ENCODE measurements at regions not wholly inside any gene's neighbourhood (a gene's known extent, or its start where the extent isn't known, plus 50 kb on each side); places are given as distances from the start of the nearest gene placed in this dataset.
"Not testable (repeated sequence)": the region's sequence is repeated elsewhere in the genome, so short reads cannot be mapped to it uniquely, and the experiment has no call there.

DNA sequence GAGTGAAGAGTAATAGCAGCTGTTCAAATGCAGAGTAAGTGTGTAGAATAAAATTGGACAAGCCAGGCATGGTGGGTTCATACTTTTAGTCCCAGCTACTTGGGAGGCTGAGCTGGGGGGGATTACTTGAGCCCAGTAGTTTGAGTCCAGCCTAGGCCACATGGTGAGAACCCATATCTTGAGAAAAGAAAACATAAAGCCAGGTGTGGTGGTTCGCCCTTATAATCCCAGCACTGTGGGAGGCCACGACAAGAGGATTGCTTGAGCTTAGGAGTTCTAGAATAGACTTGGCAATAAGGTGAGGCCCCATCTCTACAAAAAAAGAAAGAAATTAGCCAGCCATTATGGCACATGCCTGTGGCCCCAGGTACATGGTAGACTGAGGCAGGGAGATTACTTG, 1241.1 kb downstream of the UQCRFS1 start:
- DNase-seq (ENCODE audit: low read depth) = no peak

DNA sequence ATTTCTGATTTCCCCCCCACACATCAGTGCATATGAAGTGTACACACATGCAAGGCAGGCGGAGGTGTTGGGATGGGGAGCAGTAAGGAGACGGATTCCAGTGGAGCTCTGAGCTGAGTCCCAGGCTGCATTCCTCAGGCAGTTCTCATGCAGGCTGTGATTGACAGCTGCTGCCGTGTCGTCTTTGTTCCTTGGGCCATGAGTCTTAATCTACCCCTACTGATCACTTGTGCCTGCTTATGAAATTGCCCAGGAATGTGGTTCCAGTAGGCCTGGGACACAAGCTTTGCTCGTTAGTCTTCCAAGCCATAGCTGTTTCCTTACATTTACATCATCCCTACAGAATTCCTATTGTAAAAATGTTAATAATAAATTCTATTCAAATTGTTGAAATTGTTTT, 1241.9 kb downstream of the UQCRFS1 start:
- DNase-seq (ENCODE audit: low read depth) = no peak

DNA sequence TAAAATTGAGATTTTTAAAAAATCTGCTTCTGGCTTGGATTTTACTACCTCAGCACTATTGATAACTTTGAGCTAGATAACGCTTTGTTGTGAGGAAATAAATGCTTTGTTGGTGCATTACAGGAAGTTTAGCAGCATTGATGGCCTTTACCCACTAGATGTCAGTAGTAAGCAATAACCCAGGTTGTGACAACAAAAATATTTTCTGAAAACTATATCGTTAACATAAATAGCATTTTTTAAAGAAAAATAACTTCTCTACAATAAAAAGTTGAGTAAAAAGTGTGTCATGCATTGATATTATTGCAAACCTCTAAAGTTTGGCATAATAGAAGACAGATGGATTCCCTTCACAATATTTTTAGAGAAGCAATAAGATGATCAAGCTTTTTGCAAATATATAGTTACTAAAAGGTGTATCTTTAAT, 1246.5 kb downstream of the UQCRFS1 start:
- DNase-seq (ENCODE audit: low read depth) = no peak

DNA sequence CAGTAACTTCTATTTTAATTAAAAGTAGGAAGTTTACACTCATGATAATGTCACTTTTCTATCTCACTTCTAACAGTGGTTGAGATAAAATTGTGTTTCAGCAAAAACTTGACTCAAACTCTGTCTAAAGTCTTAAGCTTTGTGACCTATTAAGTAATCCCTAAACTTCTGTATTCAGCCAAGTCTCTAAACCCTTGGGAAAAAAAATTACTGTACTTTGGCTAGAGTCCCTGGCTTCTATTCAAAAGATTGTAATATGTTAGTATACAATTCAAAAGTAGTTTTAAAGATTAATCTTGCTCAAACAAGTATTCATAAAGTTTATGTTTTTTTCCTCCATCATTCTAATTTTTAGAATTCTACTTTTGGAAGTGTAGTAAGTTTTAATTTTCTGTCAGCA, 1248.8 kb downstream of the UQCRFS1 start:
- no peak for DNase-seq (ENCODE audit: low read depth)

DNA sequence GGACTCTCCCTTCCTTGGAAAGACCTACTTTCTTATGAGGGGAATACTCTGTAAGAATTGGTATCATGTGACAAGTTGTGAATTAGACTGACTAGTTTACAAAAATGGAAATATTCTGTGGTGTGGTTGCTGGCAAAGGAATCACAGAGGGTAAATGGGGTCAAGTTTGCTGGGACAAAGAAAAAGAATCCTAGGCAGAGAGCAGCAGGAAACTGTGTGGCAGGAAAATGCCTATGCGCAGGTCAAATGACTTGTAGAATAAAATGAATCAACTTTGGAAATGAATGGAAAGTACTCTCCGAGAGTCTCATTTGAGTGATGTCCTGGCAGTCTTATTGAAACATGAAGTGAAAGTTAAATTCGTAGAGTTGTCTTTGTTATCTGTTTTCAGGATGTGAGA, 1250.7 kb downstream of the UQCRFS1 start:
- no peak for DNase-seq (ENCODE audit: low read depth)

DNA sequence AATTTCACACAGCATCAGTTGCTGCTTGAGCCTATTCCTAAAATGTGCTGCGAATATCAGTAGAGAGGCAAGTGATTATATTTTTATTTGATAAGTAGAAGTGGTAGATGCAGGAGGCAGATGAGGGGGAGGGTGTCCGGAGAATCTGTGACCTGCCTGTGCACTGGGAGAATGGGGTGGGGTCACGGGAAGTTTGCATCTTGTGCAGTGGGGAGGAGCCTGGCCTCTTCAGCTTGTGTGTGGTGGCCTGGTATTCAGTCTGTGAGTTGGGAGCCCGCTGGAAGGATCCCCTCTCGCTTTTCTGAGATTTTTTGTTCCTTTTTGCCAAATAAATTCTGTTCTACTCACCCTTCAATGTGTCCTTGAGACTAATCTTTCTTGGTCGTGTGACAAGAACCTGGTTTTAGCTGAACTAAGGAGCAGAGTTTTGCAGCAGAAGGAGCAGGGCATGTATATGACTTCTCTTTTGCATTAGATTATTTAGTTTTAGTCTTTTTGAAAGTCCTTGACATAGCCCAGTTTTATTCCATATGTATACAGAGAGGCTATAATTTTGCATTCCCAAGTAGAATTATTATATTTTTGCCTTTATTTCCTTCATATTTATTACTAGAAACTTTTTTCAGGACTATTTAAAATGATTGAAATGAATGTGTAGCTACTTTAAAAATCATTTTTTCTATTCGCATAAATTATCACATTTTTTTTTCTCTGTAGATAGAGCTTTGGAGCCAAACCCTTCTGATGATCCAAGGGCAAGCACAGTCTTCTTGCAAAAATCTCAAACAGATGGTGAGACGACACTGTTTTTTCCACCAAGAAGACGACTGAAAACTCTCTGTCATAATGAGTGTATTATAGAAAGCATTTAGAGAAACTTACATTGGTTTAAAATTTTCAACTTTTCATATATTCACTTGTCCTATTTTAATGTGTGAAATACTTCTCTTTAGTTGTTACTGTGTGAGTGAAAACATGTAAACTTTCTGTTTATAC, 1257.2 kb downstream of the UQCRFS1 start:
- DNase-seq (ENCODE audit: low read depth) = no peak

DNA sequence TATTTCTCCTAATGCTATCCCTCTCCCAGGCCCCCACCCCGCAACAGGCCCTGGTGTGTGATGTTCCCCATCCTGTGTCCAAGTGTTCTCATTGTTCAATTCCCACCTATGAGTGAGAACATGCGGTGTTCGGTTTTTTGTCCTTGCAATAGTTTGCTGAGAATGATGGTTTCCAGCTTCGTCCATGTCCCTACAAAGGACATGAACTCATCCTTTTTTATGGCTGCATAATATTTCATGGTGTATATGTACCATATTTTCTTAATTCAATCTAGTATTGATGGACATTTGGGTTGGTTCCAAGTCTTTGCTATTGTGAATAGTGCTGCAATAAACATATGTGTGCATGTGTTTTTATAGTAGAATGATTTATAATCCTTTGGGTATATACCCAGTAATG, 1270.3 kb downstream of the UQCRFS1 start:
- not testable (repeated sequence) for DNase-seq (ENCODE audit: low read depth)

DNA sequence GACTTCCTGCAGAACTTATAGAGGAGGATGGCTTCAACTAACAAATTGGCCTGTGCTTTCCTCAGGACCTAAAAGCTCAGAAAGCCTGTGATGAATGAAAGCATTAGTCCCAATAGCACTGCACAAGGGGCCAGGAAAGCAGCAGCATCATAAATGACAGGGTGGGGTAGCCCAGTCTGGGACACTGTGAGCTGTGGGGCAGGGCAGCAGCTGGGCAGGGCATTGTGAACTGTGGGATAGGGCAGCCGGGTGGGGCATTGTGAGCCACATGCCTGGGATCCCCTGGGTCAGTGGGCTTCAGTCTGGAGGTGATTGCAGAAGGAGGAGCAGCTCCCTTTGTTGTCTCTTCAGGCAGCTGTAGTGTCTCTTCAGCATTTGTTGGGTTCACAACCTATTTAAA, 1276.8 kb downstream of the UQCRFS1 start:
- DNase-seq (ENCODE audit: low read depth) = no peak

DNA sequence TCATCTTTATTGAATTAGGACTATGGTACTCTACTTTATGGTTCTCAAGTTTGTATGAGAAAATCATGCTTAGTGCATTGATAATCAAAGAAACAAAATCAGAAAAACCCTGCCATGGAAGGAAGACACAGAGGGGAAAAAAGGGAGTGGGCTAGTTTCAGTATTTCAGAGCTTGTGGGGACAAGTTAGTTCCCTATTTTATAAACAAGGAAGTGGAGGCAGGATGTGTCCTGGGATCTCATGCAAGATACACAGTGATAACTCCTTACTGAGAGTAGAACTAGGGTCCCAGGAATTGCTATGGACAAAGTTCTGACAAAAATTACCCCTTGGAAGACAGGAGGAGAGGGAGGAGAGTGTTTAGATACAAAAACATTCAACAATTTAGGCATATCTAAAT, 1277.3 kb downstream of the UQCRFS1 start:
- no peak for DNase-seq (ENCODE audit: low read depth)

DNA sequence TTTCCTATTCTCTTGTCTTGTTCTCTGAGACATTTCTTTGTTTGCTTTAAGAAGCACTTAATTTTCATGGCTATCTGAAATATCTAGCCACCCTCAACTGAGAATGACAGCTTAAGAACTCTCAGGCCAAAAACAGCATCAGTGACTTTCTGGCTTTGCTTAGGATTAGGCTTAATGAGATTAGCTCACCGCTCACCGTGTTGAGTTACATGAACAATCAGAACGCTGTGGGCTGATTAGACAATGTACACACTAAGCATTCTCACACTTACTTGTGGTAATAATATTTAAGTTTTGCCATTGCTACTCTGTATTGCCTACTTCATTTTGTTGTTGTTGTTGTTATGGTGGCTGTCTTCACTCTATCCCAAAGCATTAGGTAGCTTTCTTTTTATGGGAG, 1283.6 kb downstream of the UQCRFS1 start:
- no peak for DNase-seq (ENCODE audit: low read depth)

DNA sequence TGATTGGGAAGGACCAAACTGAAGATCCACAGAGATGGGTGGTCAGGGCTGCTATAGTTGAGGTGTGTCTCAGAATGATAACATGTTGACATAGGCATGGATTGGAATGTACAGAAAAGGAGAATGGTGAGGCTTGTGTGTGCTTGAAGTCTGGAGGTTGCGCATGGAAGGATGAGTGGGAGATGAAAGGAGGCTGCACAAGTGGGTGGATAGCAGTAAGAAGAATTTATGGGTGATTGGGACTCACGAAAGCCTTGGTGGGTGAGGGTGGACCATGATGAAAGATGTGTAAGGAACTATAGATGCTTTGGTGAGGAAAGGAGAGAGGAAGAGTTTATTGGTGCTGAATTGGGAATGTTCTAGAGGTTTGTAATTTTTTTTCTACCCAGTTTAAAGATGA, 1287.7 kb downstream of the UQCRFS1 start:
- DNase-seq (ENCODE audit: low read depth) = no peak

DNA sequence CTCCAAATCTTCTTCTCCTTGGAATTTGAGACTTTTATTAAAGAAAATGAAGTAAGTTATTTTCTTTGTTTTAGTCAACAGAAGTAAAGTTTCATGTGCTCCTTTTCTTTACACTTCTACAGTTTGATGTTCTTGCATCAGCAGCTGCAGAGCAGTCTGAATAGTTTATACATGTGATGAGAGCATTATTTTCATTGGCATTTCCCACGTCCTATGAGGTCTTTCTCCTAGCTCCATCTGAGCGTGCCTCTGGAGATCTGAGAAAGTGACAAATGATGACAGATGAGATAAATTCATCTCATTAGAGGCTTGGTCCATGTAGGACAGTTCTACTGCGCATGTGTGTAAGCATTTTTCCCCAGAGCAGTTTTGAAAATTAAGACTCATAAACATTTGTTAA, 1290.0 kb downstream of the UQCRFS1 start:
- DNase-seq (ENCODE audit: low read depth) = no peak

DNA sequence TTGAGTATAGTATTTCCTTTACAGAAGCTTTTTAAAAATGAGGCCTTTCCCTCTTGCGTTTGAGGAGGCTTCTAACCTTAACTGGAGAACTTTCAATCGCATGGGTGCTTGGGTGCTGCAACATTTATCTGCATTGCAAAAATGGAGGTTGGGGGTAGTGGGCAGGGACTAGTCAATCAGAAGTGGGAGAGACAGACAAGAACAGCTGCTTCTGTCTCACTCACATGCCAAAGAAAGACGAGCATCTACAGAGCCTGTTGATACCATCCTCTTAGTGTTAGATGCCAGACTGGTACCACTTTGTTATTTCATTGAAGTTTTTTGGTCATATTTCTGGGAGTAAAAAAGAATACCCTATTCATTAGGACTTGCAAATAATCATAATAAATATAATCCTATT, 1292.2 kb downstream of the UQCRFS1 start:
- no peak for DNase-seq (ENCODE audit: low read depth)

DNA sequence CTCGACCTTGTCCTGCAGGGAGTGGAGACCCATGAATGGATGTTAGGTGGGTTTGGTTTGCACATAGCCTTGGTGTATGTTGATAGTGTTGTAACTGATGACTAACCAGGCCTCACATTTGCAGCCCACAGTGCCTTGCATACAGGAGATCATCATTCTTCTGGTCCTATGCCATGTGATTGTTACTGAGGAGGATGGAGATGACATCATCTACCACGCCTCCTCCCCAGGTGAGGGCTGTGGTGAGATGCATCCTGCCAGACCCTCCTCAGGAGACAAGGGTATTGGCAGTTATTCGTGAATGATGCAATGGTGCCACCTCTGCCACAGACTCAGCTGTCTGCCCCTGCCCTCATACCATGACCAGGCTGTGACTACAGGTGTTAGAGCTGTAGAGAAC, 1294.1 kb downstream of the UQCRFS1 start:
- DNase-seq (ENCODE audit: low read depth) = no peak

DNA sequence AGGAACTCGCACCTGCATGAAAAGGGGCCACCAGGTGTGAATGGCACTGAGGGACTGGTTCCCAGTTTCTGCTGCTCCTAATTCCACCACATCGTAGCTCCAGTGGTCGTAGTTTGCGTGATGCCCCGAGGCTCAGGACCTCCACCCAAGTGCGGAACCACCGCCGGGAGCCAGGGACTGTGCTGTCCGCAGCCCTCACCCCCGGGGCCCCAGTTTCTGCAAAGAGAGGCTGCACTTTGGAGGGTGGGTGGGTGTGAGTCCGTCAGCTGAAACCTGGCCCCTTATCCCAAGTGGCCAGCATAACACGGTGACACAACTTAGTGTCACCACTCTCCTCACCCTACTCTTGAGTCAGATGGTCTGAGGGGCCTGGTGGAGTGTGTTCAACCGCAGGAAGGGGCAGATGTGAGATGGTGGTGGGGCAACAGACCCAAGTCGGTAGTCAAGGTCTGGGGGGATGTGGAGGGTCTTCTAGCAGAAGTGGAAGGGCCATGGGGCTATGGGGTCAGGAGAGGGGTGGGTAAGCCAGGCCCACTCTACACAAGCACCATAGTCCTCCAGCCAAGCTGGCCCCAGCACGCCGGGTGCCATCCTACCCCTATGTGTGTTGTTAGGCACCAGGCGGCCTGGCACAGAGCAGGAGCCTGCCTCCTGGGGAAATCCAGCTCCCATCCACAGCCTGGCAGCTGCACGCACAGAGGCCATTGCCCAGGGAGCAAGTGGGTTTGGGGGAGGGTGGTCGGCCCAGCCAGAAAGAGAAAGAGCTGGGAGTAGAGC, 1301.6 kb downstream of the UQCRFS1 start:
- DNase-seq (ENCODE audit: low read depth) = no peak

DNA sequence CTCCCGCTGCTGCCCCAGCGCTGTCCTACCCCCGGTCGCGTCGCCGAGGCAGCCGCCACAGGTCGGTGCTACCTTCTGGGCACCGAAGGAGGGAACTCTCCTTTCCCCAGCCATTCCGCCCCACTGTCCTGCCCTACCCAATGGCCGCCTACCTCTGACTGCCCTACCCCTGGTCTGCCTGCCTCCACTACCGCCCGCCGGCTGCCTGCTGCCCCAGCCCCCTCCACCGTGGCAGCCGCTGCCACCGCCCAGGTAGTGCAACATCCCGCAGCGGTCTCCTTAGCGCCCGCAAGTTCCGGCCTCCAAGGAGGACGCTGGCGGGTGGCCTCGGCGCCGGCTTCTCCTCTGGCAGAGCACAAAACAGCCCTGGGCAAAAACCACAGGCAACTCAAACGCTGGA, 1303.1 kb downstream of the UQCRFS1 start:
- no peak for DNase-seq (ENCODE audit: low read depth)

DNA sequence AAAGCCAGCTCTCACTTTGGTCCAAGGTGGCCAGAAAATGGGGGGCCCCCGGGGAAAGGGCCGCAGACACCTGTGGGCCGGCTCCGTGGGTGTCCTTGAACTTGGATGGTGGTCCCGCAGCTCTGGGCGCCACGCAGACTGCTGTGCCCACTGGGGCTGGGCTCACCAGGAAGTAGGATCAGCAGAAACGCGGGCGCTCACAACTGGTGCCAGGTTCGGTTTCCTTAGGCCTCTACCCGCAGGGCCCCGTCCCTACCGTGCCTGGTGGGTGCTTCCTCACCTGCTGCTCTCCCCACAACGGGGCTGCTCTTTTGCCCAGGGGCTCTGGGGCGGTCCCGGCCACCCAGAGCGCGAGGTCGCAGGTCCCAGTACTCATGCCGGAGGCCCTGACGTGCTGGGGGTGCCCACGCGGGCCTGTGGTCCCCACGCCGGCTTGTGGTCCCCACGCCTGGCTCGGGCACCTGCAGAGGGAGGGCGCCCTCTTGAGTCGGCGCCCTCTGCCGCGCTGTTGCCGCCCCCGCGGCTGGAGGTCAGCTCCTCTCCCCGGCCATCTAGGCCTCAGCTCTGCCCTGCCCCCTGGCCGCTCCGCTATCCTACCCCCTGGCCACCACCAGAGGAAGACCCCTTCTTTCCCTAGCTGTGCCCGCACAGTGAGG, 1303.6 kb downstream of the UQCRFS1 start:
- DNase-seq (ENCODE audit: low read depth) = no peak

DNA sequence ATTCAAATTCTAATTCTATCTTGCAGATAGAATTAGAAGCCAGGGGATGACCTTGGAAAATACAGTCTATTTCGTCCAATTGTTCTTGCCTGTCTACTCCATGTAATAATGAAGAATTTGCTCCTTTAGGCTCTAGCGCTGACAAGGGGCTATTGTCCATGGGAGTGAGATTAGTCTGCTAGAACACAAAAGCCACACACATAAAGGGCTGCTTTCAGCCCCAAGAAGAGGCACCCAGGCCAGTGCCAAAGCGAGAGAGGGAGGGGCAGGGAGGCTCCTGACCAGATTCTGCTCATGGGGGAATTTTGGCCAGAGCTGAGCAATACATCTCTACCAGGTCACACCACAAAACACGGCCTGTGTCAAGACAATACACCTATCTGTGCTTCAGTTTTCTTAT, 1306.9 kb downstream of the UQCRFS1 start:
- no peak for DNase-seq (ENCODE audit: low read depth)

DNA sequence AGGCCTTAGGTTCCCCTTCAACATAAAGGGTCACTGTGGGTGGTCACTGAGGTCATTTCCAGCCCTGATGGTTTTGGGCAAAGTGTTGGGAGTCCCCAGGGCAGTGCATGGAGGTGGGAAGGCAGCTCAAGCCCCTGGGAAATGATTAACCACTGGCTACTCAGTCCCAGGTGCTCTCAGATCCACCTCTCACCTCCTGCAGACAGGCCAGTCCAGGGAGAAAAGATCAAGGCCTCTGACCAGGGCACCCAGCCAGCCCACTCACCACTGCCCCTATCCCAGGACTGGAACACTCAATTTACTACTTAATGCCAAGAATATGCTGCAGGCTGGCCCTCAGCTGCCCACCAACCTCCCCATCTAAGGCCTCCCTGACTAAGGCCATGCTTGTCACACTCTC, 1307.9 kb downstream of the UQCRFS1 start:
- no peak for DNase-seq (ENCODE audit: low read depth)

DNA sequence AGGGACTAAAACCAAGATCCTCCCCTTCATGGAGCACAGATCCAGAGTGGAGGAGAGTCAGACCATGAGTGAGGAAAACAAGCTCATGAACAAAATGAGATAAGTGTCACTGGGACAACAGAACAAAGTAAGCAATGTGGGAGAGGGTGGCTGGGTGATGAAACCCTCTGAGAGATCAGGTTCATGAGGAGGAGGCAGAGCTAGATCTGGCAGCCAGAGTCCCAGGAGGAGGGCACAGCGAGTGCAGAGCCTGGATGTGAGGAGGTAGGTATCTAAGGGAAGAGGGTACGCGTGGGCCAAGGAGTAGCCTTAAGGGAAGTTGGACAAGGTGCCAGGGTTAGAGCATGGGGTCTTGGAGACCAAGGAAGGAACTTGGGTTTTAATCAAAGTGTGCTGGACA, 1311.9 kb downstream of the UQCRFS1 start:
- DNase-seq (ENCODE audit: low read depth) = no peak

DNA sequence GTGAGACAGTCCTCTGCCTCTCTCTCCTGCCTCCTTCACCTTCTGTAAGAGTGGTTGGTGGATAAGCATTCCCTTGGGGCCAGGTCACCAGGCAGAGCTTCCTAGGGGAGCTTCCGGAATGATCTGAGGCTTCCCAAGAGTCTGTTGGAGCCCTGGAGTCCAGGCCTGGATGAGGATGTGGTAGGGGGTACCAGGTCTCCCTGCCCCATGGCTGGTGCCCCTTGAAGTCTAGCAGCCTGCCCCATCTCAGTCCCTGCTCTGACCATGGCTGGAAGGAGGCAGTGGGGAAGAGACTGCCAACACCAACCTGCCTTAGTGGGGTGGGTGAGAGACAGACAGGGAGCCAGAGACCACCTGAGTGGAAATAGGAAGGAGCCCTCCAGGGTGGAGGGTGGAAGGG, 1316.9 kb downstream of the UQCRFS1 start:
- no peak for DNase-seq (ENCODE audit: low read depth)

DNA sequence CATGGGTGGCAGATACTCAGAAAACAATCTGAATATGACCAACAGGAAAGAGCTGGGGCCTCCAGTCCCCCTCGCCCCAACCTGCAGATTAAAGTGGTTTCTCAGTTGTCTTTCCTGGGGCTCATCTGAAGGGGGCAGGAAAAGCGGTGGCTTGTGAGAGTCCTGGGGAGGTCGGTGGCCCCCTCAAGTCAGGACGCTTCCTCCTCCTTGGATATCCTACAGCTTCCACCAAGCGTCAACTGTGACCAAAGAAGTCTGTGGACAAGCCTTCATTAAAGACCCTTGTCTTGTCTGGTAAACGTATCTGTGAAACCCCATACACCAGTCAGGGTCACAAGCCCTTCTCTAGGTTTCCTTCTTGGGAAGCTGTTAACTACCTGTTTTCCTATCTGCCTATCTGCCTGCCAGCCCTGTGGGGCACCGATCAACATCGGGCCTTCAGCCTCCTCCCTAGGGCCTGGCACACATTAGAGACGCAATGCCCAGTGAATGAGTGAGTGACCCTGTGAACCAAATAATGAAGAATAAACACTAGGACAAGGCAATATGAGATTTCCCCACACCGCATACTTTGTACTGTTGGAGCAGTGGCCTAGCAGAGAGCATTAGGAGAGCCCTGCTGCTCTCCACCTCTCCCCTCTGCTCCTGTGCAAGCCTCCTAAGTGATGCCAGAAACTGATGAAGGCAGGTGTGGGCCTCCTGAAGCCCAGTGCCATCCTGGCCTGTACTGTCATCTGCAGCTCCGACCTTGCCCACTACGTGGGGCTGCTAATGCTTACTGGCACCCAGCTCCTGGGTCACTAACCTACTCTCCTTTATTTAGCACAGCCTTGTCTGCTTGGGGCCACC, 1317.8 kb downstream of the UQCRFS1 start:
- DNase-seq (ENCODE audit: low read depth) = no peak

All from activated T-helper 1 cell treated with Interleukin-2 at 50 U/mL for 16 hours (primary cell).